ENCODE measurements at regions not wholly inside any gene's neighbourhood (a gene's known extent, or its start where the extent isn't known, plus 50 kb on each side); places are given as distances from the start of the nearest gene placed in this dataset.
A peak's percentile ranks its signal among the peaks of the same experiment; 100 is the strongest.

DNA sequence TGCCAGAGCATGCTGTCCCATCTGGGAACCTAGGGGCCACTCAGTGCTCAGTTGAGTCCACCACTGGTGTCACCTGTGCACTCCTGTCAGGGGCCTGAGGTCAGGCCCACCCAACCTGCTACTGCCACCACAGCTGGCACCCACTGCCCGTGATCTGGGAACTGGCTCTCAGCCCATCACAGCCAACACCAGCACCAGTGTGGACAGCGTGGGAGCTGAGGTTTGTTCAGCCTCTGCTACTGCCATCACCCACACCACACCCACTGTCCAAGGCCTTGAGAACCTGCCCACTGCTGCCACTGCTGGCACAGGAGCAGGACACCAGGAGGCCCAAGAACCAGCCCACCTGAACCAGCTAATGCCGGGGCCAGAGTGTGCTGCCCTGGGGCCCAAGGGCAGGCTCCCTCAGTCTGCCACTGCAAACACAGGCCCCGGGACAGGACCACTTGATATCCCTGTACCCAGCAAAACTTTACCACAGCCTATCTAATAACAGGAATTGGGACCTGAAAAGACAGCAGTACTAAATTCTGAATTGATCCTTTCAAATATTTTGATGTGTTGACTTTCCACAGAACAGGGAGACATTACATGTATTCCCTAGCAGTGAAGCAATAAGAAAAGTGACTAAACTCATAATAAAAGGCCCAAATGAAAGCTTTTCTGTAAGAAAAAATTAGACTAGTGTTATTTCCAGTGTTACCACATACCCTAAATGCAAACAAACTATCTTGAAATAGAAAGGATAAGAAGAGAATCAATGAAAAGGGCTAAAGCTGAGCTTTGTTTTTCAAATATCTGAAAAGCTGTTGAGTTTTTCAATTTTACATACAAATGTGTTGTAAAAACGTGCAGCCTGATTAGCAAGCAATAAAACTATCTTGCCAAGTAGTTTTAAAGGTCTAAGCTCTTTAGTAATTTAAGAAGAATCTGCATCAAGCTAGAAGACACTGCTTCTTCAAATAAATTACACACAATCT lies 640.7 kb downstream of the METTL4 start:
- no peak for DNase-seq (ENCODE audit: low read depth, low spot score)

DNA sequence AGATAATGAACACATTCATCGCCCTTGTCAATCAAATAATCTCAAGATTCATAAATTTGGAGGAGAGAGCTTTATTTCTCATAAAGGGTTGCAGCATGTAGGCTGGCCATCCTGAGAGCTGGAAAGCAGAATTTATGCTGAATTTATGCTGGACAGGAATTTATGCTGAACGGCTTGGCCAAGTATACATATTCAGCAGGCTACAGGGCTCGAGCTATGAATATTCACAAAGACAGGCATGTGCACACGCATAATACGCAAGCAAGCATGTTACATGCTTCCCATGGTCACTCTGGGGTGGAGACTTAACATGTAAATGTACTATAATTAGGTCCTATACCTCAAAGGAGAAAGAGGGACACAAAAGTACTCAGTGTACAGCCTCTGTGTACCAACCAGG lies 618.8 kb downstream of the METTL4 start:
- DNase-seq (ENCODE audit: low read depth, low spot score) = no peak

DNA sequence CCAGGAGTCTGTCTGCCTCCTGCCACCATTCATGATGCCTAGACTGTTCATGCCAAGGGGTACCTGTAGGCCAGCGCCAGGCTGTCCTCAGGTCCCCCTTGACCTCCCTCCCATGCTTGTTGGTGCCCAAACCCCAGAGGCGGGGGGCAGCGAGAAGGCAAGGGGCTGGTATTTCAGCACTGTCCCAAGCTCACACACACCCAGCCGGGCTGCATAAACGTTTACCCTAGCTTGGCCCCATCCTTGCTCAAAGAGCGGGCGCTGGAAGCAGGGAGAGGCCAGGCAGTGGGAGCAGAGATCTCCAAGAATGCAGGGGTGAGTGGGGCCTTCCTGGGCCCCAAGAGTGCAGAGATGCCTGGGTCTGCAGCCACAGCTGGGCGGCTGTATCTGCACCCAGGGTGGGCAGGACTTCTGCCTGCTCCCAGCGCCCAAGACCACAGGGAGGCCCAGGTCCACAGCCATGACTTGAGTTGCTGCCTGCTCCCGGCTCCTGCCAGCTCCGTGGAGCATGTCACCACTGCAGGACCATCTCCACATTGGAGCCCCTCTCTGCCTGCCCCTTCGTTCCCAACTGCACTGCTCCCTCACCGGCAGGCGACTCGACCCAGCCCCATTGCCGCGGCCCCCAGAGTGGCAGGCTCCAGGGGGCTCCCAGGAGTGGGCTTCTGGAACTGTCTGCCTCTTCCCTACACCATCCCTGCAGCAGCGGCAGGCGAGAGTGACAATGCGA lies 616.6 kb downstream of the METTL4 start:
- no peak for DNase-seq (ENCODE audit: low read depth, low spot score)

DNA sequence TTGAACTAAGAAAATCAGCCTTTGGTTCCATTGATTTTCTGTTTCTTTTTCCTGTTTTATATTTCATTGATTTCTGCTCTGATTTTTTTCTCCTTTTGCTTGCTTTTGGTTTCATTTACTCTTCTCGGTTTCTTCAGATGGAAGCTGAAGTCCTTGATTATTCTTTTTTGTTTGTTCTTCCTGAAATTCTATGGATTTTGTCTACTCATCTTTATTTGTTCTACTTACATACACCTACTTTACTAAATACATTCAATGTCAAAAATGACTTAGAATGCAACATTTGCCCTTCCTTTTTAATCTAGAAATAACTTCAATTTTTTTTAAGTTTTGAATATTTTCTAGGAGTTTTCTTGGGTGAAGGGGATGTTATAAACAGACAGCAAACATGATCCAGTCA lies 612.5 kb downstream of the METTL4 start:
- DNase-seq (ENCODE audit: low read depth, low spot score) = no peak

DNA sequence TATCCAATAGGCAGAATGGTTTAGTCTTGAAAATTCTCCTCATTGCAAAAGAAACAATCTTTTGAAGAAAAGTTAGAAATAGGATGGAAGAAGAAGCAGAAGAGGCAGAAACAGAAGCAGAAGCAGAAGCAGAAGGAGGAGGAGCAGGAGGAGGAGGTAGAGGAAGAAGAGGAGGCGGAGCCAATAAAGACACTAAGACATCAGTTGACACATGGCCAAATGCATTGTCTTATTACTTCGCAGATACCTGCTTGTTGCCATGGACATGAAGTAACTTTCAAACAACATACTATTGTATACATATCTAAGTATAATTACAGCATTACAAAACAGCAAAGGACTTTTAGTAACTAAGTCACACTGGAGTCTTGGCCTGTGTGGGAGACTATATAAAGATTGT lies 606.3 kb downstream of the METTL4 start:
- no peak for DNase-seq (ENCODE audit: low read depth, low spot score)

DNA sequence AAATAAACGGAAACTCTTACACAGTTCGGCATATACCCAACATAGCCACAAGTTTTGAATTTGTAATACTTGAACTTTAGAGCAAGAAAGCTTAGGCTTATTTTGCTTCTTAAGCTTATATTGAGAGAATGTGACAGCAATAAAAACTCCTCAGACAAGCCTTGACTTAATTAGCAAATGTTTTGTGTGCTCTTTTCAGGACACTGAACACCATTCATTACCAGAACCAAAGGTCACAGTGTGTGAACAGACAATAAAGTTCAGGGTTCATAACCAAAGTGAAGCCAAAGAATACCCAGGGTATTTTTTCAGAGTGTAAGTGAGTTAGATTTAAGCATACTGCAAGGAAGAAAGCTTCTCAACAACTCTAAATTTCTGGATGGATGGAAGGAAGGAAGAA lies 605.8 kb downstream of the METTL4 start:
- DNase-seq (ENCODE audit: low read depth, low spot score) = no peak

DNA sequence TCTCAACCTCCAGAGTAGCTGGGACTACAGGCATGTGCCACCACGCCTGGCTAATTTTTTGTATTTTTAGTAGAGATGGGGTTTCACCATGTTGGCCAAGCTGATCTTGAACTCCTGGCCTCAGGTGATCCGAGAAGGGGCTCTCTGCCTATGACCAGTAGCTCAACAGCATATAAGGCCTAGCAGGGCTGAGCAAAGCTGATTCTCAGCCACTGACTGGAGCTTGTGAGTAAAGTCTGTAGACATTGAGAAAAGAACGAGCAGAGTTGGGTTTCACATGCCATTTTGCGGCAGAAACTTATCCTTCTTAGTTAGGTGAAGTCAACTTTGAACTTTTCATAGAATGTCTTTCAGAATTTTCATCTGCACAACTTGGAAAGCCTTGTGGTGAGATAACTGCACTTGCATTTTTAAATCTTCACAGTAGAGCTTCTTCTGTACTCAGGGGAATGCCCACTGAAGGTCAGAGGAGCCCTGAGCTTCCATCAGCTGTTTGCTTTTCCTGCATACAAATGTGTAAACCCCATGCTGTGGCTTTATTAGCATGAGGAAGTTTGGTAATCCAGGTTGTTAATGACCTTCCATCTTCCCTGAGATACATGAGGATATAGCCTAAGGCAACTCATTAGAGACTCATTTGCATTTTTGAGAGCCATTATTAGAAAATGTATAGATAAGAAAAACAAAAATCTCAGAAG lies 602.4 kb downstream of the METTL4 start:
- no peak for DNase-seq (ENCODE audit: low read depth, low spot score)

DNA sequence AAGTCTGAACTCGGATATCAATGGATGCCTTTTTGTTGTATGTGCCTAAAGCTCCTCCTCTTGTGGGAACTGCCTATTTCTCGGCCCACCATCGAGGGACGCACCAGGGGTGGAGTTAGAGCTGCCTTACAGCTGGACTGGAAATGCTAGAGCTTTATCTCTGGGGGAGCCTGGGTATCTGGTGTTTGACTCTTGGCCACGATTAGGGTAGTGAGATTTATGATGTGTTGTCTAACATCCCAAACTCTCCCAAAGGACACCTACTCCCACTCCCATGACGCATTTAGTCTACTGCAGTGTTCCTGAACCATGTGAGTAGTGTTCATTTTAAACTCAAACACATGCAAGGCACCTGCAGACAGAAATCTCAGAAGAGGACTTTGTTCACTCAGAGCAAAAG lies 594.8 kb downstream of the METTL4 start:
- DNase-seq (ENCODE audit: low read depth, low spot score) = peak; percentile 28

DNA sequence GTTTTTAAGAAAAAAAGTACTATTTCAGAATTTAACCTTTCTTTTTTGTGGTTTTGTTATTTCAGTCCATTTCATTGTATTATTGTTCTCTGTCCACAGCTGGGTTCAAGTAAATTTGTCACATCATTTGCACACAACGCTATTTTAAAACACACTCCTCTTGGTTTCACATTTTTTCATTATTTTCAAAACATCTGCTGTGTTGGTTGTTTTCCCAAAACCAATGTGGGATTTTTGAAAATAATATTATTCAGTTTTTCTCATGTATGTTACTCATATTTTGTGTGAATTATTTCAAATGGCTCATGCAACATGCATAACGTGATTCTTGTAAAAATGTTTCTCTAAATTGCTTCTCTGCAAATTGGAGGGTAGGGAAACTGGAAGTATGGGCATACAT lies 589.2 kb downstream of the METTL4 start:
- no peak for DNase-seq (ENCODE audit: low read depth, low spot score)

DNA sequence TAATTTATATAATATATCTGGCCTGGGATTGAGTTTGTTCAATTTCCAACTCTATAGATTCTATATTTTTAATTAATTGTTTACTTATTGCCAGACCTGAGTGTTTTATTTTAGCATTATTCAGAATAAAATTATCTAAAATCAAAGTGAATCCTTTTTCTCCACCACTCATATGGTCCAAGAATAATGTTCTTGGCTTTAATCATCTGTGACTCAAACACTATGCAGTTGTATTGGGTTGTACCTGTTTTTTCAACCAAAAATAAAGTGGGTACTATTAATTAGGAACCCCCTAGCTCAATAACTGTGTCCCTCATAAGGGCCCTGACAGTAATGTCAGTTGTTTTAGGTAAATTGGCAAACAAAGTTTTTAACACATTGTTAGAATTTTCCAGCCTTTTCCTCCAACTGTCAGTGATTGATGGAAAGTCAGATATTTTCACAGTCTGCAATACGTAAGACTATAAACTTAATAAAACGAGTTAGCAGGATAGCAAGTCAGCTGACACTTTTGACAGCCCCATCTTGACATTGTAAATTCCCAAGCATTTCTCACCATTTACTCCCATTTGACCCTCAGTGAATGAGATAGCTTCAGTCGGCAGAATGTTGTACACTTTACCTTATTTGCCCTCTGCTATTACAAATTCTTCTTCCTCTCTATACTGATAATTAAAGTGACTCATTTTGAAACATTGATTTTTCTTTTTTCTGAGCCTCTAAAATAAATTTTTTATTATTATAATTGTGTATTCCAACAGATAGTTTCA lies 587.4 kb downstream of the METTL4 start:
- DNase-seq (ENCODE audit: low read depth, low spot score) = no peak

DNA sequence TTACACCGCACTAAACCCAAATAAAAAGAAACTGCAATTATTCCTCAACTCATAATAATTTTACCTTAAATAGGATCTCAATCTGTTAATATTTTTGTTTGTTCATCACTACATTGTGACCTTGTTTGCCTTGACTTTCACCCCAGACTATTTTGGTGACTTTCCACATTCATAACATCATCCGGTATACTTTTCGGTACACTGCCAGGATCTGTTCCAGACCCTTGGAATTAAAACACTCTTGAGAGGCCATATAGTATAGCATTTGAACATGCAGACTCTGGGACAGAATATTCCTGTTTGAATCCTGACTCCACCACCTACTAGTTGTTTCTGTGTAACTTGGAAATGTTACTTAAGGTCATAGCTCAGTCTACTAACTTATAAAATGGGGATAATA lies 577.4 kb downstream of the METTL4 start:
- no peak for DNase-seq (ENCODE audit: low read depth, low spot score)

DNA sequence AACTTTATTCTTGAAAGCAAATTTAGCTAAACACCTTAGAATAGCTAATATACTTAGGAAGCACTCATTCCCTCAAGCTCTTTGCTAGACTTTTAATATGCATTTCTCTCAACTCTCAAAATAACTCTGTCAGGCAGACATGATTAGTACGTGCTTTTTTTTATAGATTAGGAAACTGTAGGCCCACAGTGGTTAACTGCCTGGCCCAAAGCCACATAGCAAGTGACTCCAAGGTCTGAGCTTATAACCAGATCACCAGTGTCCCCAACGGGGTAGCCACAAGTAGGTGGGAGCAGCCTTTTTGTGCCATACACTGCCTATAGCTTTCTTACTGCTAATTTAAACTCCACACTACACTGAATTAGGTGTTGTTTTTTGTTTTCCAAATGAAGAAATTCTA lies 576.8 kb downstream of the METTL4 start:
- no peak for DNase-seq (ENCODE audit: low read depth, low spot score)

DNA sequence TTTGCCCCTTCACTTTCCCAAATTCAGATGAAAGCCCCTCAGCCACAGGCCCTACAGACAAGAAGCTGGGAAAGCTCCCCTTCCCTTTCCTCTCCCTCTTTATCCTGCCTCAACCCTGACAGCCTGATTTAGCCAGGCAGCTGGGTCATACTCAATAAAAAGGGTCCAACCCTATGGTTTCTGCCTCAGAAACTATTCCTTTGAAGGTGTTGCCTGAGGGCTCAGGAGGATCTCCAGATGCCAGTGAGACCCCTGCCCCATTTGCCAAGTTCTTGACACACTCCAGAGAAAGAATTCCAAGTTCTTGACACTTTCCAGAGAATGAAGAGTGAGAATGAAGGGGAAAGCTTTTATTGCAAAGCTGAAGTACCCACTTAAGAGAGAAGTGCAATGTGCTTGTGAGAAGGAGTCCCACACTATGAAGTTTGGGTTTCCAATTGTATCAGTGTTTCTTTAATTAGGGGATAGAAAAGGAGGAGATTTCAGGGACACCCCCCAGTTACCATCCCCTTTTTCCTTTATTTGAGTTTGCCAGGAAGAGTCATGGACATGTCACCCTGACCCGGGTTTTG lies 576.2 kb downstream of the METTL4 start:
- peak; percentile 72 for DNase-seq (ENCODE audit: low read depth, low spot score)

DNA sequence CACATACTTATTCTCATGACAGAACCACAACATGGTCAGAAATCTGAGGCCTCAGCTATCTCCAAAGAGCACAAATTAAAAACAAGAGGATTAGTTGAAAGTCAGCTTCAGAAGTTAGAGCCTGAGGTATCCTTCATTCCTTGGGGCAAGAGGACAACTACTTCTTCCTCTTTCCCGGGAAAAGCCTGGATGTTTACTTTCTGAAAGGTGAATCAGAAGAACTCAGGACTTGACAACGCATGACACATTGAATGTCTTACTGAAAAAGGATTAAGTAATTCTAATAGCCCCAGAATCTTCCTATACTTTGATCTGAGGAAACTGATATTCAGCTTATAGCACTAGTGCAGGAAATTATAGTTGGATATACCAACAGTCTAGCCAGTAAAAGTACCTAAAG lies 573.2 kb downstream of the METTL4 start:
- DNase-seq (ENCODE audit: low read depth, low spot score) = no peak

DNA sequence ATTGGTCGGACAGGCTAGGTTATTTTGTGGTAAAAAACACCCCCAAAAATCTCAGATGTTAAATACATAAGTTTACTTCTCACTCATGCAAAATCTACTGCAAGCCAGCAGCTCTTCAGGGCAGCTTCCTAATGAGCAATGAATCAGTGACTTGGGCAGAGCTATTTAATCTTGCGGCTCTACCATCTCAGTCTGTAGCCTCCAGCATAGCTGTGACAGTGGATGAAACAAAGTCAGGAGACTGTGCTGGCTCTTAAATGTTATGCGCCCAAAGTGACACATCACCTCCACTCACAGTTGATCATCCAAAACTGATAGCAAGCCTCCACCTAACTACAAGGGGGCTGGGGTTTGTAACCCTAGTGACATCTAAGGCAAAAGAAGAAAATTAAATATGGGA lies 571.9 kb downstream of the METTL4 start:
- DNase-seq (ENCODE audit: low read depth, low spot score) = peak; percentile 31

DNA sequence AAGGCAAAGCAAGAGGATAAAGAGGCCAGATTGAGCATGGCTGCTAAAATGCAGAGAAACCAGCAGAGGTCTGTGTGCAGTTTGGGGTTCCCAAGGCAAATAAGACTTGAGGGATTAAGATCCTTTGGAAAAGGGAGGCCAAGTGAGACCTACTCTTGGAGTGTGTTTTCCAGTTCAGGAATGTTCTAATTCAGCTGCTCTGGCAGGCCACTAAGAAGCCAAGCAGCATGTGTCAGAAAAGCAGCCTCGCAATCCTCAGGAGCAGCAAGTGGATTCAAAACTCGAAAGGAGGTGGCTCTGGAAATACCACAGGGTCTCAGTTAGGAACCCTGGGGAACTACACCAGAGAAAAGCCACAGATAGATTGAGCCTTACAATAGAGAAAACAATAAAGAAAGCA lies 569.2 kb downstream of the METTL4 start:
- DNase-seq (ENCODE audit: low read depth, low spot score) = peak; percentile 68

DNA sequence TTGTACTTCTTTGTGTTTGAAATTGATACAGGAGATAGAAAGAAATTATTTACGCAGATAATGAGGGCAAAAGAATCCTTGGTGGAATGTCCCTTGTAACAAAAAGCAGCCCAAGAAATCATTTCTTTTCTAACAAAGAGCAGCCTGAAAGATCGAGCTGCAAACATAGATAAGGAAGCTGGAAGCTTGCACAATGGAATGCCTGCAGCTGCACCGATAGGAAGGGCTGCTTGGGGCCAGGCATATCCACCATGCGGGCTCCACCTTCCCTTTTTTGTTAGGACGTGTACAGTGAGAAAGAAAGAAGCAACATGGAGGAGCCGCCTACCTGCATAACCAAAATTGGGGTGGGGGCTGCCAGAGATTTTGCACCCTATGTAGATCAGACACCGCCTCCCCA lies 568.7 kb downstream of the METTL4 start:
- DNase-seq (ENCODE audit: low read depth, low spot score) = peak; percentile 49

DNA sequence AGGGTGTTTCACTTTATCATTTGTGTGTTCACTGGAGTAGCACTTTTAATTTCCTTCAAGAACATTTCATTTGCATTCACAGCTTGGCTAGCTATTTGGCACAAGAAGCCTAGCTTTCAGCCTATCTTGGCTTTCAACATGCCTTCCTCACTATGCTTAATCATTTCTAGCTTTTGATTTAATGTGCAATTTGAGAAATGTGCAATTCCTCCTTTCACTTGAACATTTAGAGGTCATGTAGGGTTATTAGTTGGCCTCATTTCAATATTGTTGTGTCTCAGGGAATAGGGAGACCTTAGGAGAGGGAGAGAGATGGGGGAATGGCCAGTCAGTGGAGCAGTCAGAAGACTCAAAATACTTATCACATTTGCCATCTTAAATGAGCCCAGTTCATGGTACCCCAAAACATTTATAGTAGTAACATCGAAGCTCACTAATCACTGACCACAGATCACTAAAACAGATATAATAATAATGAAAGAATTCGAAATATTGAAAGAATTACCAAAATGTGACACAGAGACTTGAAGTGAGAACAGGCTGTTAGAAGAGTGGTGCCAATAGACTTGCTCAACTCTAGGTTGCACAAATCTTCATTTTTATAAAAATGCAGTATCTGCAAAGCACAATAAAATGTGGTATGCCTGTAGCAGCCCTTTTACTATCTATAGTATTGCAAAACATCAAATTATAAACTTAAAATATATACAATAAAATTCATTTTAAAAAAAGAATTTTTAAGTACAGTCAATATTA lies 561.2 kb downstream of the METTL4 start:
- no peak for DNase-seq (ENCODE audit: low read depth, low spot score)

DNA sequence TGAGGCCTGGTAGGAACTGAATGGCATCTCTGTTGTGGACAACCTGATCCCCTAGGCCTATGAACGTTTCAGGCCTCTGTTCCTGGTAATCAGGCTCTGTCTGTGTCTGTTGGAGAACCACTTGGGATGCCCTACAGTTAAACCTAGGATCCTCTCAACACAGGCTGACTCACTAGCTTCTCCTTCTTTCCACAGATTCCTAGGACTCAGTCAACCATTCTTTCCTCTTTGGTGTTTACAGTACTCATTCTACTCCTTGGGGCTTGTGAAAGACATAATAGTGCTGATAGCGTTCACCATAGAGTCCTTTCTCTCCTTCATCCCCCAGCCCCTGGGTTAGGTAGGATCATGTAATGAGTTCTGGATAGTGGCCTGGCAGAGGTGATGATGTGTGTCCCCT lies 544.3 kb downstream of the METTL4 start:
- DNase-seq (ENCODE audit: low read depth, low spot score) = no peak

DNA sequence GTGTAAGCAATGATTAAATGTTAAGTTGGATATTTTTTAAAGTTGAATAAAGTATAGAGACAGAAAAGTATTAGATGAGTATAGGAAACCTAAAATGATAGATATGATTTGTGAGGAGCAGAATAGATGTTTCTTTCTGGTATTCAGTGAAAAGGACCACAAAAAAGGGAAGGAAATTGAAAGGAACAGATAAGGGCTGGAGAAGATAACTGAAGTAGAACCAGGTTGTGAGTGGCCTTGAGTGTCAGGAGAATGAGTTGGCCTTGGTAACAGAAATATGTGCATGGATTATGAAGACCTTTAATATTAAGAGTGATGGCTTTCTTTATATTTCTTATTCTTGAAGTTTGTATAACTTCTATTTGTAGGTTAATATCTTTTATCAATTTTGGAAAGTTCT lies 543.5 kb downstream of the METTL4 start:
- DNase-seq (ENCODE audit: low read depth, low spot score) = no peak

Measured in ELF-1 (cell line).